K562 (cell line): ENCODE measurements at regions not wholly inside any gene's neighbourhood (a gene's known extent, or its start where the extent isn't known, plus 50 kb on each side); places are given as distances from the start of the nearest gene placed in this dataset.

Source experiments
- ATAC-seq: fragments of 200-7000 bp; cut with Tn5 transposase; 3 replicates; pipeline ENCODE4 v1.9.1; 2020; ENCODE audit warnings: moderate library complexity
- BruUV-seq: library from RNA; stranded (reverse); fragments of 400-500 nt; replicated peaks from 2 replicates; lab custom pipeline; 2021; lab: Mats Ljungman, UMichigan
- CTCF ChIA-PET: fragments of 300-600 bp; formaldehyde crosslinking; extraction: SDS; loops from one replicate; lab custom pipeline; 2021; ENCODE audit warnings: low intra/inter-chr PET ratio; lab: Yijun Ruan, JAX
- POLR2A ChIA-PET: fragments of 300-600, 350-650 bp; sonication (Branson Sonifier 250); formaldehyde crosslinking; extraction: SDS; loops from one replicate; lab custom pipeline; 2021; ENCODE audit warnings: antibody characterized with exemption, inconsistent platforms; lab: Yijun Ruan, JAX
- DNase-seq, 4 experiments: peaks; one replicate each; pipeline versions ENCODE4 v3.0.0 to v3.0.0-alpha.2; 2011 to 2018; ENCODE audit warnings: low spot score in 3 of 4, mixed read lengths in 3 of 4; ENCODE audit errors: extremely low read depth in 1 of 4
- FAIRE-seq: peaks from 2 replicates; lab custom pipeline; 2011; peaks lifted over from hg19 to GRCh38; lab: Jason Lieb, UNC
- H2AFZ ChIP-seq: 2 replicates; pipeline ENCODE4 v1.6.0; 2011; ENCODE audit warnings: low read depth, low read length, control low read depth, inconsistent platforms
- H3K27ac ChIP-seq: fragments of 200-600 bp; 3 replicates; pipeline ENCODE4 v1.8.0; 2011; ENCODE audit warnings: low read depth, mild to moderate bottlenecking, control low read depth, inconsistent platforms, low read length, moderate library complexity, mixed read lengths; ENCODE audit errors: extremely low read depth
- H3K27me3 ChIP-seq, 2 experiments: fragments of 300-600 bp in 1 of 2; 2 replicates in 1 of 2; 3 replicates in 1 of 2; pipeline versions ENCODE4 v1.6.0 to v1.8.0; 2011; ENCODE audit warnings: inconsistent platforms in 2 of 2, low read length in 2 of 2, mild to moderate bottlenecking in 1 of 2, mixed read lengths in 1 of 2, moderate library complexity in 1 of 2; ENCODE audit not compliant: control insufficient read depth in 2 of 2, insufficient read depth in 2 of 2
- H3K36me3 ChIP-seq: fragments of 300-600 bp; 3 replicates; pipeline ENCODE4 v1.8.0; 2011; ENCODE audit warnings: mild to moderate bottlenecking, low read length, inconsistent platforms; ENCODE audit not compliant: control insufficient read depth, insufficient read depth
- H3K4me1 ChIP-seq, 2 experiments: fragments of 200-600 bp in 1 of 2; replicated peaks in 1 of 2; 2 replicates in 1 of 2; 3 replicates in 1 of 2; pipeline versions ENCODE4 v1.5.1 to v1.8.0; 2011; ENCODE audit warnings: inconsistent platforms in 2 of 2, low read length in 2 of 2, mild to moderate bottlenecking in 1 of 2, mixed read lengths in 1 of 2, moderate library complexity in 1 of 2; ENCODE audit not compliant: control insufficient read depth in 2 of 2, insufficient read depth in 2 of 2
- H3K4me2 ChIP-seq: 2 replicates; pipeline ENCODE4 v1.6.1; 2011; ENCODE audit warnings: low read length, control low read depth, inconsistent platforms, mixed read lengths; ENCODE audit not compliant: insufficient read depth
- H3K4me3 ChIP-seq: fragments of 200-600 bp; sonication (generic), shearing (Covaris generic); 2 replicates; pipeline ENCODE4 v1.5.1; 2016; ENCODE audit warnings: control low read depth, inconsistent platforms
- H3K79me2 ChIP-seq: fragments of 200-600 bp; 3 replicates; pipeline ENCODE4 v1.8.0; 2011; ENCODE audit warnings: low read length, inconsistent platforms; ENCODE audit not compliant: control insufficient read depth, insufficient read depth
- H3K9ac ChIP-seq, 2 experiments: 2 replicates each; pipeline versions ENCODE4 v1.6.0 to v1.6.1; 2011; ENCODE audit warnings: low read depth in 2 of 2, low read length in 2 of 2, control low read depth in 1 of 2, inconsistent platforms in 1 of 2, mild to moderate bottlenecking in 1 of 2, mixed read lengths in 1 of 2; ENCODE audit not compliant: insufficient read depth in 1 of 2
- H3K9me1 ChIP-seq: one replicate; pipeline ENCODE4 v1.6.0; 2011; ENCODE audit warnings: inconsistent platforms, mild to moderate bottlenecking, low read length, moderate library complexity; ENCODE audit not compliant: control insufficient read depth, insufficient read depth
- H3K9me3 ChIP-seq: replicated peaks from 2 replicates; pipeline ENCODE4 v1.5.1; 2011; ENCODE audit warnings: low read depth, low read length, inconsistent platforms; ENCODE audit not compliant: control insufficient read depth, insufficient read depth
- H4K20me1 ChIP-seq: replicated peaks from 2 replicates; pipeline ENCODE4 v1.6.1; 2011; ENCODE audit warnings: low read length, inconsistent platforms, mixed read lengths; ENCODE audit not compliant: control insufficient read depth, insufficient read depth
- KDM5B ChIP-seq: fragments of 200-600 bp; sonication (generic); IDR thresholded peaks from 2 replicates; pipeline ENCODE4 v1.6.1; 2012; ENCODE audit warnings: low read depth, mild to moderate bottlenecking, moderate library complexity, low read length, control low read depth, inconsistent platforms; ENCODE audit not compliant: insufficient replicate concordance
- NRF1 ChIP-seq, 2 experiments: fragments of 450-650 bp; IDR thresholded peaks in 1 of 2; conservative IDR thresholded peaks in 1 of 2; 2 replicates each; pipeline ENCODE4 v1.6.1; 2014; ENCODE audit warnings: mild to moderate bottlenecking in 2 of 2
- PHF20 ChIP-seq: fragments of 450-650 bp; IDR thresholded peaks from 2 replicates; pipeline ENCODE4 v1.6.1; 2018; ENCODE audit not compliant: partially characterized antibody
- POLR2A ChIP-seq: fragments of 450-650 bp; conservative IDR thresholded peaks from 2 replicates; pipeline ENCODE4 v1.6.1; 2016
- RHOXF2B ChIP-seq: fragments of 250-450 bp; sonication (Bioruptor Pico); conservative IDR thresholded peaks from 2 replicates; pipeline ENCODE4 v1.5.1; 2021
- SNRNP70 ChIP-seq: fragments of 200-400 bp; formaldehyde crosslinking; optimal IDR thresholded peaks from 2 replicates; pipeline ENCODE3; 2017; ENCODE audit warnings: low read depth, low read length
- SRSF1 ChIP-seq: fragments of 200-400 bp; formaldehyde crosslinking; IDR thresholded peaks from 2 replicates; pipeline ENCODE4 v1.6.1; 2017; ENCODE audit warnings: mild to moderate bottlenecking, low read depth, low read length, moderate library complexity
- TGIF2 ChIP-seq: sonication (generic); formaldehyde crosslinking; IDR thresholded peaks from 2 replicates; pipeline ENCODE4 v1.8.1; 2022; ENCODE audit warnings: mild to moderate bottlenecking, missing genetic modification reagents, moderate library complexity
- TOE1 ChIP-seq, 2 experiments: fragments of 450-650 bp in 1 of 2; sonication (generic) in 1 of 2; formaldehyde crosslinking in 1 of 2; IDR thresholded peaks; 2 replicates each; pipeline versions ENCODE4 v1.7.1 to v1.8.0; 2016 to 2022; ENCODE audit warnings: borderline replicate concordance in 2 of 2, mild to moderate bottlenecking in 2 of 2, antibody characterized with exemption in 1 of 2, inconsistent platforms in 1 of 2, low read depth in 1 of 2, missing genetic modification reagents in 1 of 2, moderate library complexity in 1 of 2
- ZNF23 ChIP-seq: fragments of 250-450 bp; sonication (Bioruptor Pico); IDR thresholded peaks from 2 replicates; pipeline ENCODE4 v1.4.0; 2020; ENCODE audit warnings: mild to moderate bottlenecking
- ZNF280A ChIP-seq: fragments of 450-650 bp; IDR thresholded peaks from 2 replicates; pipeline ENCODE4 v1.6.1; 2018; ENCODE audit warnings: mild to moderate bottlenecking, low read depth; ENCODE audit not compliant: partially characterized antibody
- WGBS: fragments of 100-300 bp; shearing (Covaris generic); methylation state at CpG from one replicate; pipeline ENCODE4 v1.1.6; 2016; ENCODE audit warnings: low coverage, mixed read lengths; ENCODE audit not compliant: insufficient coverage; ENCODE audit errors: missing lambda C conversion rate; 5-methylcytosine and 5-hydroxymethylcytosine counted together
- in situ Hi-C: fragments of 300-500 bp; cut with MboI; formaldehyde crosslinking; loops from 4 replicates; pipeline ENCODE4 v1.15.0; 2018; ENCODE audit warnings: inconsistent platforms, mixed read lengths
- intact Hi-C: fragments of 100-400 bp; cut with micrococcal nuclease; formaldehyde crosslinking; loops from 2 replicates; pipeline ENCODE4 v1.14.2; 2022

- Histone ChIP-seq H3K4me3 (no peak overlapping the region), H3K27ac (no peak overlapping the region), H3K4me1 (no peaks in the 10 kb centered on the region), H3K9me1 (no peaks in the 10 kb centered on the region), H3K27me3 (no peaks in the 10 kb centered on the region), H4K20me1 (no peaks in the 10 kb centered on the region), H3K79me2 (no peaks in the 10 kb centered on the region), H3K36me3 (no peaks in the 10 kb centered on the region), H3K9ac (no peak overlapping the region), H2AFZ (no peak overlapping the region), H3K4me2 (no peak overlapping the region), H3K9me3 (no peaks in the 10 kb centered on the region)
- POLR2A ChIA-PET, result no interaction called here
- in situ Hi-C loops (no loop called here), intact Hi-C loops (no loop called here)
- DNase-seq, result no peak
- 0% methylated on average over 1 of the region's 1 CpG for WGBS
- CTCF ChIA-PET, result no interaction called here
- TF ChIP-seq ZNF280A (no peak), KDM5B (no peak), TOE1 (IDR thresholded peaks at IDR 0.05; ENCODE audit: borderline replicate concordance) (no peak), TOE1 (CRISPR knock-in tag; IDR thresholded peaks at IDR 0.05; ENCODE audit: borderline replicate concordance, low read depth) (no peak), SRSF1 (no peak), SNRNP70 (no peak), NRF1 (conservative IDR thresholded peaks at IDR 0.05 in 1 of 2, IDR thresholded peaks at IDR 0.05 in 1 of 2) (no peak), TGIF2 (CRISPR knock-in tag) (no peak), POLR2A (no peak), PHF20 (no peak), RHOXF2B (CRISPR knock-in tag) (no peak), ZNF23 (CRISPR knock-in tag) (no peak)
- BruUV-seq, result no TSS peak
- FAIRE-seq, result no peak
- no peak for ATAC-seq
Observed at GRCh38 chr3:116569611-116570010, 124.3 kb upstream of the LSAMP start.
